SK-N-SH (cell line): ENCODE measurements at regions not wholly inside any gene's neighbourhood (a gene's known extent, or its start where the extent isn't known, plus 50 kb on each side); places are given as distances from the start of the nearest gene placed in this dataset.

ENCODE experiments used
- EP300 ChIP-seq, 2 experiments: IDR thresholded peaks; 2 replicates each; pipeline versions ENCODE4 v1.4.0 to v1.6.1; 2012; ENCODE audit warnings: borderline replicate concordance in 1 of 2, low read depth in 1 of 2, low read length in 1 of 2
- JUND ChIP-seq: IDR thresholded peaks from 2 replicates; pipeline ENCODE4 v1.4.0; 2012
- NRF1 ChIP-seq: IDR thresholded peaks from 2 replicates; pipeline ENCODE4 v1.6.1; 2012; ENCODE audit warnings: low read depth, mild to moderate bottlenecking, low read length
- POLR2AphosphoS5 ChIP-seq: IDR thresholded peaks from 2 replicates; pipeline ENCODE4 v1.6.1; 2012; ENCODE audit warnings: low read depth, low read length
- RFX5 ChIP-seq: IDR thresholded peaks from 2 replicates; pipeline ENCODE4 v1.6.1; 2012; ENCODE audit warnings: mild to moderate bottlenecking, improper control_type of control experiment, low read length
- TF ChIP-seq, protein P1 (sequence below): fragments of 200-600 bp; sonication (generic); IDR thresholded peaks from 2 replicates; pipeline ENCODE4 v1.6.1; 2017; ENCODE audit warnings: antibody characterized with exemption, mild to moderate bottlenecking, moderate library complexity
- TF ChIP-seq, protein P2 (sequence below): IDR thresholded peaks from 2 replicates; pipeline ENCODE4 v1.4.0; 2012; ENCODE audit warnings: low read depth, borderline replicate concordance

DNA sequence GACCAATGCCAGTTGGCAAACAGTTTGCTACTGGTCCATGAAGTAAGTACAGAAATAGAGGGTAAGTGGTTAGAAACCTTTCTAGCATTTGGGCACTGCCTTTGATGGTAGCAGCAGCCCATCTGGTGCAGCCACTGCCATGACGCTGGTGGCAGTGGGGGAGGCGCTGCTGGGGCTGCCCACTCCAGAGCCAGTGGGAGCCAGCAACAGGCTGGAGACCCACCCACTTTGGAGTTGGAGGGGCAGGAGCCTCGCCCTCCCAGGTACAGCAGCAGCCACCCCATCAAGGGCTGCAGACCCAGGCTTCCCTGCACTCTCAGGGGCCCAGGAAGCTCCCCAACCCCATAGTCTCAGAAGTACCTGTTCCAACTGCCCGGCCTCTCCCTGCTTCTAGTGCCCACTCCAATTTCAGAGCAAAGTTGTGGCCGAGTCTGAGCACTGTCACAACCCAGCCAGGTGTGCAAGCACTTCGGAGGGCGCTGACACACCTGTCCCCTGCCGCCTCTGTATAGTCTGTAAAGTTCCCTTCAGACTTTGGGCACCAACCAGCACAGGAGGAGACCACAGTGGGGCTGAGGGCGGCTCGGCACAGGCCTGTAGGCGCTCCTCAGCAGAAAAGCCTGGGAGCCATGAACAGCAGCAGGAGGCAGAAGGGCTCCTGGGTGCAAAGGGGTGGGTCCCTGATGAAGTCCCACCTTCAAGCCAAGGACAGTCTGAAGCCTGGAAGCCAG is 125.6 kb upstream of the CCDC150 start:
- TF ChIP-seq EP300 (IDR thresholded peaks at IDR 0.05; ENCODE audit: borderline replicate concordance in 1 of 2, low read depth in 1 of 2, low read length in 1 of 2) (no peak), POLR2AphosphoS5 (no peak), JUND (no peak), NRF1 (no peak), RFX5 (no peak)
- TF ChIP-seq, protein P1, sequence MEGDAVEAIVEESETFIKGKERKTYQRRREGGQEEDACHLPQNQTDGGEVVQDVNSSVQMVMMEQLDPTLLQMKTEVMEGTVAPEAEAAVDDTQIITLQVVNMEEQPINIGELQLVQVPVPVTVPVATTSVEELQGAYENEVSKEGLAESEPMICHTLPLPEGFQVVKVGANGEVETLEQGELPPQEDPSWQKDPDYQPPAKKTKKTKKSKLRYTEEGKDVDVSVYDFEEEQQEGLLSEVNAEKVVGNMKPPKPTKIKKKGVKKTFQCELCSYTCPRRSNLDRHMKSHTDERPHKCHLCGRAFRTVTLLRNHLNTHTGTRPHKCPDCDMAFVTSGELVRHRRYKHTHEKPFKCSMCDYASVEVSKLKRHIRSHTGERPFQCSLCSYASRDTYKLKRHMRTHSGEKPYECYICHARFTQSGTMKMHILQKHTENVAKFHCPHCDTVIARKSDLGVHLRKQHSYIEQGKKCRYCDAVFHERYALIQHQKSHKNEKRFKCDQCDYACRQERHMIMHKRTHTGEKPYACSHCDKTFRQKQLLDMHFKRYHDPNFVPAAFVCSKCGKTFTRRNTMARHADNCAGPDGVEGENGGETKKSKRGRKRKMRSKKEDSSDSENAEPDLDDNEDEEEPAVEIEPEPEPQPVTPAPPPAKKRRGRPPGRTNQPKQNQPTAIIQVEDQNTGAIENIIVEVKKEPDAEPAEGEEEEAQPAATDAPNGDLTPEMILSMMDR, result no peak
- TF ChIP-seq, protein P2, sequence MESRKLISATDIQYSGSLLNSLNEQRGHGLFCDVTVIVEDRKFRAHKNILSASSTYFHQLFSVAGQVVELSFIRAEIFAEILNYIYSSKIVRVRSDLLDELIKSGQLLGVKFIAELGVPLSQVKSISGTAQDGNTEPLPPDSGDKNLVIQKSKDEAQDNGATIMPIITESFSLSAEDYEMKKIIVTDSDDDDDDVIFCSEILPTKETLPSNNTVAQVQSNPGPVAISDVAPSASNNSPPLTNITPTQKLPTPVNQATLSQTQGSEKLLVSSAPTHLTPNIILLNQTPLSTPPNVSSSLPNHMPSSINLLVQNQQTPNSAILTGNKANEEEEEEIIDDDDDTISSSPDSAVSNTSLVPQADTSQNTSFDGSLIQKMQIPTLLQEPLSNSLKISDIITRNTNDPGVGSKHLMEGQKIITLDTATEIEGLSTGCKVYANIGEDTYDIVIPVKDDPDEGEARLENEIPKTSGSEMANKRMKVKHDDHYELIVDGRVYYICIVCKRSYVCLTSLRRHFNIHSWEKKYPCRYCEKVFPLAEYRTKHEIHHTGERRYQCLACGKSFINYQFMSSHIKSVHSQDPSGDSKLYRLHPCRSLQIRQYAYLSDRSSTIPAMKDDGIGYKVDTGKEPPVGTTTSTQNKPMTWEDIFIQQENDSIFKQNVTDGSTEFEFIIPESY, result no peak
